Naive thymus-derived CD4-positive, alpha-beta T cell (primary cell): ENCODE measurements at regions not wholly inside any gene's neighbourhood (a gene's known extent, or its start where the extent isn't known, plus 50 kb on each side); places are given as distances from the start of the nearest gene placed in this dataset.

Experiments
- ATAC-seq: fragments of 150-1000 bp; cut with Tn5 transposase; 2 replicates; pipeline ENCODE4 v1.10.0; 2021; ENCODE audit warnings: mild to moderate bottlenecking, moderate library complexity
- CTCF ChIA-PET: fragments of 350-600 bp; sonication (Branson Sonifier 250); formaldehyde crosslinking; loops from one replicate; lab custom pipeline; 2021; ENCODE audit warnings: antibody characterized with exemption; lab: Charles Lee
- POLR2A ChIA-PET: fragments of 350-600 bp; sonication (Branson Sonifier 250); formaldehyde crosslinking; loops from one replicate; lab custom pipeline; 2021; ENCODE audit warnings: antibody characterized with exemption, inconsistent platforms; lab: Charles Lee
- DNase-seq, 9 donors: peaks; one replicate each; pipeline versions ENCODE4 v3.0.0 to v3.0.0-alpha.2; 2020 to 2022; ENCODE audit warnings: mixed read lengths in 1 of 9
- H3K27ac ChIP-seq: one replicate; pipeline ENCODE4 v1.7.0; 2013; ENCODE audit warnings: mild to moderate bottlenecking, low read depth, low read length, moderate library complexity
- H3K27me3 ChIP-seq, 2 donors: one replicate each; pipeline ENCODE4 v1.7.0; 2013; ENCODE audit warnings: low read length in 2 of 2, mild to moderate bottlenecking in 2 of 2, moderate library complexity in 2 of 2; ENCODE audit not compliant: control insufficient read depth in 2 of 2, insufficient read depth in 2 of 2
- H3K36me3 ChIP-seq, 3 experiments: 1 replicate in 2 of 3; 2 replicates in 1 of 3; pipeline ENCODE4 v1.7.0; 2013; ENCODE audit warnings: low read length in 3 of 3, mild to moderate bottlenecking in 3 of 3, moderate library complexity in 1 of 3; ENCODE audit not compliant: insufficient read depth in 3 of 3, control insufficient read depth in 2 of 3
- H3K4me1 ChIP-seq, 2 donors: one replicate each; pipeline ENCODE4 v1.7.0; 2013; ENCODE audit warnings: low read length in 2 of 2, mild to moderate bottlenecking in 2 of 2, moderate library complexity in 1 of 2; ENCODE audit not compliant: control insufficient read depth in 2 of 2, insufficient read depth in 2 of 2
- H3K4me3 ChIP-seq: 2 replicates; pipeline ENCODE4 v1.7.0; 2013; ENCODE audit warnings: mild to moderate bottlenecking, low read length
- H3K9me3 ChIP-seq, 3 experiments: 1 replicate in 2 of 3; 2 replicates in 1 of 3; pipeline ENCODE4 v1.7.0; 2013; ENCODE audit warnings: low read length in 3 of 3; ENCODE audit not compliant: control insufficient read depth in 2 of 3
- H3K27ac Mint-ChIP-seq, 9 donors: one replicate each; pipeline ENCODE4 v1.8.0; 2020 to 2022; ENCODE audit warnings: mixed read lengths in 9 of 9, mild to moderate bottlenecking in 8 of 9, moderate library complexity in 5 of 9, inconsistent platforms in 2 of 9
- H3K27me3 Mint-ChIP-seq, 5 donors: one replicate each; pipeline ENCODE4 v1.8.0; 2021 to 2022; ENCODE audit warnings: mixed read lengths in 5 of 5, mild to moderate bottlenecking in 1 of 5
- H3K36me3 Mint-ChIP-seq, 5 donors: one replicate each; pipeline ENCODE4 v1.8.0; 2020 to 2022; ENCODE audit warnings: mixed read lengths in 5 of 5, mild to moderate bottlenecking in 3 of 5, inconsistent platforms in 1 of 5
- H3K4me1 Mint-ChIP-seq, 7 donors: one replicate each; pipeline ENCODE4 v1.8.0; 2020 to 2022; ENCODE audit warnings: mixed read lengths in 7 of 7, mild to moderate bottlenecking in 3 of 7, inconsistent platforms in 1 of 7
- H3K4me3 Mint-ChIP-seq, 10 donors: one replicate each; pipeline ENCODE4 v1.8.0; 2020 to 2022; ENCODE audit warnings: mild to moderate bottlenecking in 10 of 10, mixed read lengths in 10 of 10, moderate library complexity in 6 of 10, inconsistent platforms in 2 of 10
- H3K9me3 Mint-ChIP-seq, 11 donors: one replicate each; pipeline ENCODE4 v1.8.0; 2020 to 2022; ENCODE audit warnings: mixed read lengths in 11 of 11, mild to moderate bottlenecking in 4 of 11, inconsistent platforms in 1 of 11, moderate library complexity in 1 of 11
- intact Hi-C, 2 donors: fragments of 100-400 bp; cut with micrococcal nuclease; formaldehyde crosslinking; loops; one replicate each; pipeline ENCODE4 v1.15.1; 2023

DNA sequence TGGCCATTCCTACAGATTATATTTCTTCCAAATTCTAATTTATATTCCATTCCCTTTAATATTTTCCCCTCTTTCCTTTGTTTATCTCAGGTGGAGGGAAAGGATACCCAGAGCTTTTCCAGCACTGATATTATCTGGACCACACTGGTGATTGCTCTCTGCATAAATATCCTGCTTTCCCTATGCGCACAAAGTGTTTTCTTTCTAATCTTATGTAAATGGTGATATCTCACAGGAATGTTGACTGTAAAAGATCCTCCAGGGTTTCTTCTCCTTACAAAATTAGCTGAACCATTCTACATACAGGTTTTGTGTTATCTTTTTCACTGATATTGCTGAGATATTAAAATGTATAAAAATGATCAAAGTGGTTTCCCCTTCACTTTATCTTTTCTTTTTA is 59.1 kb upstream of the GALNT13 start:
- H3K36me3 Mint-ChIP-seq = no peaks in the 10 kb centered on the region
- Histone ChIP-seq H3K4me1 (no peaks in the 10 kb centered on the region), H3K9me3 (no peaks in the 10 kb centered on the region), H3K27me3 (no peaks in the 10 kb centered on the region), H3K27ac (no peak overlapping the region), H3K36me3 (no peaks in the 10 kb centered on the region), H3K4me3 (no peak overlapping the region)
- DNase-seq = no peak
- no peak overlapping the region for H3K27ac Mint-ChIP-seq
- no peak for ATAC-seq
- ChIA-PET POLR2A (no interaction called here), CTCF (no interaction called here)
- peaks cover 0 to 3% (median 0%) of the 10 kb centered on the region in 5 donors for H3K27me3 Mint-ChIP-seq
- intact Hi-C loops = no loop called here
- peaks cover 0 to 11% (median 3%) of the 10 kb centered on the region in 11 donors for H3K9me3 Mint-ChIP-seq
- H3K4me3 Mint-ChIP-seq = no peak overlapping the region
- H3K4me1 Mint-ChIP-seq = no peaks in the 10 kb centered on the region

- no peaks in the 10 kb centered on the region for H3K36me3 ChIP-seq
- ATAC-seq (no peak), DNase-seq (no peak)
- no peak overlapping the region for H3K27ac ChIP-seq
- no peak overlapping the region for H3K4me3 Mint-ChIP-seq
- H3K4me1 Mint-ChIP-seq = no peaks in the 10 kb centered on the region
- H3K27me3 ChIP-seq = no peaks in the 10 kb centered on the region
- intact Hi-C loops = no loop called here
- H3K4me1 ChIP-seq = no peaks in the 10 kb centered on the region
- no peak overlapping the region for H3K4me3 ChIP-seq
- H3K9me3 Mint-ChIP-seq = peaks cover 0 to 25% (median 5%) of the 10 kb centered on the region in 11 donors
- H3K36me3 Mint-ChIP-seq = no peaks in the 10 kb centered on the region
- ChIA-PET CTCF (no interaction called here), POLR2A (no interaction called here)
- peaks cover 0 to 3% (median 0%) of the 10 kb centered on the region in 3 experiments for H3K9me3 ChIP-seq
- H3K27ac Mint-ChIP-seq = no peak overlapping the region
- H3K27me3 Mint-ChIP-seq = peaks cover 0 to 3% (median 0%) of the 10 kb centered on the region in 5 donors
Measured at GRCh38 chr2:153818242-153818641, 53.5 kb upstream of the GALNT13 start.

DNA sequence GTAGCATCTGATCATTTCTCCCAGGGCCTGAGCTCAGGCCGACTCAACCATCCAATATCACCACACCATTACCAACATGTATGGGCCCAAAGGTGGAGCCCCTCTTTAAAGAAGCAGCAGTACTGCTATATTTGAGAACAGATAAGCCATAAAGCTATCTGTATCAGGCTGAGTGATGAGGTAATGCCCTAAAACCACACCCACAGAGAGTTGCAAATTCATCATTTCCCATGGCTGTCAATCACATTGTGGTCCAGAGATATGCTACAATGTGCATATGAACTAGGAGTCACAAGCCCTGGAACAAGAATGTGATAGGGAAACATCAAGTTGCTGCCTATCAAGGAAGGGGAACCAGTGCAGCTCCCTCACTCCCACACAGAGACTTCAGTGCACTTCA is 52.6 kb upstream of the GALNT13 start:
- no peak for ATAC-seq
- peaks cover 0 to 3% (median 0%) of the 10 kb centered on the region in 3 experiments for H3K9me3 ChIP-seq
- no peaks in the 10 kb centered on the region for H3K36me3 ChIP-seq
- H3K27ac Mint-ChIP-seq = no peak overlapping the region
- H3K4me1 ChIP-seq = no peaks in the 10 kb centered on the region
- peaks cover 0 to 3% (median 0%) of the 10 kb centered on the region in 5 donors for H3K27me3 Mint-ChIP-seq
- peaks cover 0 to 28% (median 5%) of the 10 kb centered on the region in 11 donors for H3K9me3 Mint-ChIP-seq
- H3K36me3 Mint-ChIP-seq = no peaks in the 10 kb centered on the region
- intact Hi-C loops = no loop called here
- no peaks in the 10 kb centered on the region for H3K4me1 Mint-ChIP-seq
- no peak for DNase-seq
- no peak overlapping the region for H3K4me3 Mint-ChIP-seq
- H3K27me3 ChIP-seq = no peaks in the 10 kb centered on the region
- POLR2A ChIA-PET = no interaction called here
- H3K27ac ChIP-seq = no peak overlapping the region
- no peak overlapping the region for H3K4me3 ChIP-seq
- CTCF ChIA-PET = no interaction called here

- Mint-ChIP-seq H3K27me3 (peaks cover 0 to 3% (median 0%) of the 10 kb centered on the region in 5 donors), H3K36me3 (no peaks in the 10 kb centered on the region), H3K4me3 (no peak overlapping the region), H3K4me1 (no peaks in the 10 kb centered on the region), H3K27ac (no peak overlapping the region), H3K9me3 (peaks cover 0 to 28% (median 5%) of the 10 kb centered on the region in 11 donors)
- Histone ChIP-seq H3K27me3 (no peaks in the 10 kb centered on the region), H3K4me1 (no peaks in the 10 kb centered on the region), H3K4me3 (no peak overlapping the region), H3K27ac (no peak overlapping the region), H3K9me3 (peaks cover 0 to 3% (median 0%) of the 10 kb centered on the region in 3 experiments), H3K36me3 (no peaks in the 10 kb centered on the region)
- ChIA-PET POLR2A (no interaction called here), CTCF (no interaction called here)
- ATAC-seq (peak; percentile 24), DNase-seq (no peak)
- intact Hi-C loops = no loop called here
Measured at GRCh38 chr2:153819501-153819900, 52.2 kb upstream of the GALNT13 start.
